Fibroblast of villous mesenchyme (primary cell): ENCODE measurements at regions not wholly inside any gene's neighbourhood (a gene's known extent, or its start where the extent isn't known, plus 50 kb on each side); places are given as distances from the start of the nearest gene placed in this dataset.
"Not testable (repeated sequence)": the region's sequence is repeated elsewhere in the genome, so short reads cannot be mapped to it uniquely, and the experiment has no call there.

Experiments used
- DNase-seq: peaks from one replicate; pipeline ENCODE4 v3.0.0-alpha.2; 2010; ENCODE audit warnings: low read depth
- H3K4me3 ChIP-seq: 2 replicates; pipeline ENCODE4 v1.5.1; 2011; ENCODE audit warnings: low read depth, mild to moderate bottlenecking, low read length
- TF ChIP-seq, protein P1 (sequence below): IDR thresholded peaks from 2 replicates; pipeline ENCODE4 v1.5.1; 2012; ENCODE audit warnings: low read depth, mild to moderate bottlenecking, low read length; ENCODE audit not compliant: insufficient read depth

DNA sequence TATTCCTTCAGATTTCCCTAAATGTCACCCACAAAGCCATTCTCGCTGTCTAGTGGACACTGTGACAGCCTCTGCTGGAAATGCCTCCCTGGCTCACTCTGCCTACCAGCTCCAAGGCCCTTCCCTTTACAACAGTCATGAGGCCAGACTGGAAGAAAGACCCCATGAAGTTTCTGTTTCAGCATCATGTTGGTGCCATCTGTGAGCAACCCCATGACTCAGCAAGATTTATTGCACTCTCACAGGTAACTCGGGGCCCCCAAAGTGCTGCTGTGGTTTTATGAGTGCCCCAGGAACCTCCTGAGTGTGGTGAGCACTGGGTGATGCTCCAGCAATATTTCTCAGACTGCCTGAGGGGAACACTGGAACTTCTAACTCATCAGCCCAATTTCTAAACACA is 218.6 kb downstream of the ZNF33B start:
- no peak for DNase-seq
- TF ChIP-seq, protein P1, sequence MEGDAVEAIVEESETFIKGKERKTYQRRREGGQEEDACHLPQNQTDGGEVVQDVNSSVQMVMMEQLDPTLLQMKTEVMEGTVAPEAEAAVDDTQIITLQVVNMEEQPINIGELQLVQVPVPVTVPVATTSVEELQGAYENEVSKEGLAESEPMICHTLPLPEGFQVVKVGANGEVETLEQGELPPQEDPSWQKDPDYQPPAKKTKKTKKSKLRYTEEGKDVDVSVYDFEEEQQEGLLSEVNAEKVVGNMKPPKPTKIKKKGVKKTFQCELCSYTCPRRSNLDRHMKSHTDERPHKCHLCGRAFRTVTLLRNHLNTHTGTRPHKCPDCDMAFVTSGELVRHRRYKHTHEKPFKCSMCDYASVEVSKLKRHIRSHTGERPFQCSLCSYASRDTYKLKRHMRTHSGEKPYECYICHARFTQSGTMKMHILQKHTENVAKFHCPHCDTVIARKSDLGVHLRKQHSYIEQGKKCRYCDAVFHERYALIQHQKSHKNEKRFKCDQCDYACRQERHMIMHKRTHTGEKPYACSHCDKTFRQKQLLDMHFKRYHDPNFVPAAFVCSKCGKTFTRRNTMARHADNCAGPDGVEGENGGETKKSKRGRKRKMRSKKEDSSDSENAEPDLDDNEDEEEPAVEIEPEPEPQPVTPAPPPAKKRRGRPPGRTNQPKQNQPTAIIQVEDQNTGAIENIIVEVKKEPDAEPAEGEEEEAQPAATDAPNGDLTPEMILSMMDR: no peak
- H3K4me3 ChIP-seq: no peak overlapping the region

DNA sequence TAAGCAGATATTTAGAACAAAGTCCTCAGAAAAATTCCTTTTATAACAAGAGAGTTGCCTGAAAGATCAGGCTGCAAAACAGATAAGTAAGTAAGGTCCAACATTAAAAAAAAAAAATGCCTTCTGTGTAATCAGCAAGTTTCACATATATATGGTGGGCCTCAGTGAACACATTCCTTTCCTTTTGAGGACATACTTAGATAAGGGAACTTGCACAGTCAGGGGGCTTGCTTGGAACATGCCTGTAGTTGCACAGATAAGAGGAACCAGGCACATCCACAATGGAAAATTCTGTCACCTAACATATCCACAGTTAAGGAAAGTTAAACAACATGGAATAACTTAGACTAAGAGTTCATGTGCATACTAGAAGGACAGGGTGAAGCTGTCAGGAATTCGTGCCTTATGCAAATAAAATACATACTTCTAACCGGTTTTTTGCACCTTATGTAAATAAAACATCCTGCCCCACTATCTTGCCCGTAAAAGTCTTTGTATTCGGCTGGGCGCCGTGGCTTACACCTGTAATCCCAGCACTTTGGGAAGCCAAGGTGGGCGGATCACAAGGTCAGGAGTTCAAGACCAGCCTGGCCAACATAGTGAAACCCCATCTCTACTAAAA is 257.3 kb downstream of the ZNF33B start:
- no peak for DNase-seq
- TF ChIP-seq, protein P1: no peak
- no peak overlapping the region for H3K4me3 ChIP-seq

DNA sequence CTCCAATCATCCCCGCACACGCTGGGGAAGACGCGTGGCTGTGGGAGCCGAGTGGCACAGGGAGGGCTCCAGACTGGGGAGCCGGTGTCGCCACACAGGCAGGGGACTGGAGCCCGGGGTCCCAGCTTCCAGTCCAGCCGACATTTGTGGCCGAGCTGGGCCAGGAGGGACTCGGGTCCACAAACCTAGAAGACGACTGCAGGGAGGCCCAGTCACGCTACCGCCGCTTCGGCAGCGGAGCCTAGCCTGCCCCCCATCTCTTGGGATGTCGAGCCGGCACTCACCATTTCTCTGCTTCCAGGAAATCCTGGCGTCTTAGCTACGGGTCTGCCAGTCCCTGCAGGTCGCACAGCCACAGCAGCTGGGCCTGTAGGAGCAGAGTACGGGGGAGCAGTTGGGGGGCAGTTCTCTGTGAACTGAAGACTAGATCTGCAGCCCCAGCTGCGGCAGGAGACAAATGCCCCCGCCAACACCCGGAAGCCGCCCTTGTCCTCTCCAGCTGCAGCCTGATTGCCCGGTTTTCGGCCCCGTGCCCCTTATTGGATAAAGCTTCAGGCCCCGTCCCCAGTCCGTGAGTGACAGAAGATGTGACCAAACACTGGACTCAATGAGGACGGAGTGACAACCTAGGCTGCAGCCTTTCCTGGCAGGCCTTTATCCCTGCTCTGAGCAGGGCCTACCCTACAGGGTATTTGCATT is 270.7 kb downstream of the ZNF33B start:
- TF ChIP-seq, protein P1: no peak
- peak overlapping the region; percentile 76 for H3K4me3 ChIP-seq
- peak; percentile 94 for DNase-seq

DNA sequence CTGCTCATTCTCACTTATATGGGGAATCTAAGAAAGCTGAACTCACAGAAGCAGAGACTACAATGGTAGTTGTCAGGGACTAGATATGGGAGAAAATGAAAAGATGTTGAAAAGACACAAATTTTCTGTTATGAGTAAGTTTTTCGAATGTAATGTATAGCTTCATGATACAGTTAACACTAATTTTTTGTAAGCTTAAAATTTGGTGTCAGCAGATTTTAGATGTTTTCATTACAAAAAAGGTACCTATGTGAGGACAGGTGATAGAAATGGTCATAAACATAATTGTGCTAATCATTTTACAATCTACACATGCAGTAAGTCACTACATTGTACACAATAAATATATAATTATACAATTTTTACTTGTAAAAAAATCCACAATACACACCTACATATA is 286.6 kb downstream of the ZNF33B start:
- no peak overlapping the region for H3K4me3 ChIP-seq
- no peak for DNase-seq
- TF ChIP-seq, protein P1: no peak

DNA sequence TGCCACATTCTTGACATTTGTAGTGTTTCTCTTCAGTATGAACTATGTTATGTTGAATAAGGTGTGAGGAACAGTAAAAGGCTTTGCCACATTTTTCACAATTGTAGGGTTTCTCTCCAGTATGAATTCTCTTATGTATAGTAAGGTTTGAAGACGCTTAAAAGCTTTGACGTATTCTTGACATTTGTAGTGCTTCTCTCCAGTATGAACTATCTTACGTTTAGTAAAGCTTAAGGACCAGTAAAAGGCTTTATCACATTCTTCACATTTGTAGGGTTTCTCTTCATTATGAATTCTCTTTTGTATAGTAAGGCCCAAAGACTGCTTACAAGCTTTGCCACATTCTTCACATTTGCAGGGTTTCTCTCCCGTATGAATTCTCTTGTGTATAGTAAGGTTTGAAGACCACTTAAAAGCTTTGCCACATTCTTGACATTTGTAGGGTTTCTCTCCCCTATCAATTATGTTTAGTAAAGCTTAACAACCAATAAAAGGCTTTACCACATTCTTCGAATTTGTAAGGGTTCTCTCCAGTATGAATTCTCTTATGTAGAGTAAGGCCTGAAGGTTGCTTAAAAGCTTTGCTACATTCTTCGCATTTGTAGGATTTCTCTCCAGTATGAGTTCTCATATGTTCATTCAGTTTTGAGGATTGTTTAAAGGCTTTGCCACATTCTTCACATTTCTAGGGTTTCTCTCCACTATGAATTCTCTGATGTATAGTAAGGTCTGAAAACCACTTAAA is 301.6 kb downstream of the ZNF33B start:
- H3K4me3 ChIP-seq, DNase-seq: not testable (repeated sequence)

DNA sequence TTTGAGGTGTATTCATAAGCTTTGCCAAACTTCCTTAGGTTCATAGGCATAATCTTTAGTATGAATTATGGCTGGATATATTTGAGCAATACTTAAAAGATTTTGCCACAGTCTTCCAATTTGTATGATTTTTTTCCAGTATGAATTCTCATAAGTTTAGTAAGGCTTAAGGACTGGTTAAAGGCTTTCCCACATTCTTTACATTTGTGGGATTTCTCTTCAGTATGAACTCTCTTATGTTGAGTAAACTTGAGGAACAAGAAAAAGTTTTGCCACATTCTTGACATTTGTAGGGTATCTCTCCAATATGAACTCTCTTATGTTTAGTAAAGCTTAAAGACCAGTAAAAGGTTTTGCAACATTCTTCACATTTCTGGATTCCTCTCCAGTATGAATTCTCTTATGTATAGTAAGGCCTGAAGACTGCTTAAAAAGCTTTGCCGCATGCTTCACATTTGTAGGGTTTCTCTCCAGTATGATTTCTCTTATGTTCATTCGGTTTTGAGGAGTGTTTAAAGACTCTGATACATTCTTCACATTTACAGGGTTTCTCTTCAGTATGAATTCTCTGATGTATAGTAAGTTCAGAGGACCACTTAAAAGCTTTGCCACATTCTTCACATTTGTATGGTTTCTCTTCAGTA is 302.6 kb downstream of the ZNF33B start:
- not testable (repeated sequence) for DNase-seq, H3K4me3 ChIP-seq

DNA sequence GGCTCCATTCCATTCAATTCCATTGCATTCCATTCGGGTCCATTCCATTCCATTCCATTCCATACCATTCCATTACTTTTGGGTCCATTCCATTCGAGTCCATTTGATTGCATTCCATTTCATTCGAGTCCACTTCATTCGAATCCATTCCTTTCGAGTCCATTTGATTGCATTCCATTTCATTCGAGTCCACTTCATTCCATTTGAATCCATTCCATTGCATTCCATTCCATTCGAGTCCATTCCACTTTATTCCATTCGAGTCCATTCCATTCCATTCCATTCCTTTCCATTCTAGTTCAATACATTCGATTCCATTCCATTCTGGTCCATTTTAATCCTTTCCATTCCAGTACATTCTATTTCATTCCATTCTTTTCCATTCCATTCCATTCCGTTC is 334.0 kb downstream of the ZNF33B start:
- no peak overlapping the region for H3K4me3 ChIP-seq
- TF ChIP-seq, protein P1: no peak
- no peak for DNase-seq

DNA sequence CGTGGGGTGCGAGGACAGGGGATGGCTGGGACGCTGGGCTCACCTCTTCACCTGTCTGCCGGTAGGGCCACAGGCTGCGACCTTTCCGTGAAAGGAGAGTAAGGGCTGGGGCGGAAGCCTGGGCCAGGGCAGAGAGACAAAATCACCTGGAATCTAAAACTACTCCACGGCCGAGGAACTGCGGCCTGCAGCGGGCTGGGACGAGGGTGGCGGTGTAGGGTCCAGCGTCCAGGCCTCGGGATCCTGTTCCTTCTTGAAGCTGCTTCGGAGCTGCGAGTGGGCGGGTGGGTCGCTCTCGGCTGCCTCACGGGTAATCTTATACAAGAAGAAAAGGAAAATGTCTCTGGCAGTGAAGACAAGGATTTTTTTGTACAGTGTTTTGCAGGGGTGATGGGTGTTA is 356.5 kb downstream of the ZNF33B start:
- not testable (repeated sequence) for DNase-seq, H3K4me3 ChIP-seq

DNA sequence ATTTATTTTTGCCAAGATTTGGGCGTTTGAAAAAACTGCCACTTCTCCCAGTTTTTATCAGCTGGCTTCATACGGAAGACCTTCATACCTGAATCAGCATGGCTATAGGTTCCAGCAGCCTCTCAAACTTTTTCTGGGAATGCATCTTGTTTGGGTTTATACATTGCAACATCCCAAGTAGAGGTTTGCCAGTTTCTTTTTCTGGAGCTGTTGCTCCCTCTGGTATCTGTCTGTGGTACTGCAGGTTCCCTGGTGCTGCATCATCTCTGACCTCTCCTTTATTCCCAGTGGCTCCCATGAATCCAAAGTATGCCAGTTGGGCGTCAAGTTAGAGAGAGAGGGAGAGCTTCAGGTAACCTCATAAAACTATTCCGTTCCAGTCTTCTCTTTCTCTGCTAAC is 368.6 kb downstream of the ZNF33B start:
- H3K4me3 ChIP-seq, DNase-seq: not testable (repeated sequence)

DNA sequence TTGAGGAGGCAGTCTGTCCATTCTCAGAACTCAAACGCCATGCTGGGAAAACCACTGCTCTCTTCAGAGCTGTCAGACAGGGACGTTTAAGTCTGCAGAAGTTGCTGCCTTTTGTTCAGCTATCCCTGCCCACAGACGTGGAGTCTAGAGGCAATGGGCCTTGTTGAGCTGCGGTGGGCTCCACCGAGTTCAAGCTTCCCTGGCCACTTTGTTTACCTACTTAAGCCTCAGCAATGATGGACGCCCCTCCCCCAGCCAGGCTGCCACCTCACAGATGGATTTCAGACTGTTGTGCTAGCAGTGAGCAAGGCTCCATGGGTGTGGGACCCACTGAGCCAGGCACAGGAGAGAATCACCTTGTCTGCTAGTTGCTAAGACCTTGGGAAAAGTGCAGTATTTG is 375.1 kb downstream of the ZNF33B start:
- DNase-seq, H3K4me3 ChIP-seq: not testable (repeated sequence)

DNA sequence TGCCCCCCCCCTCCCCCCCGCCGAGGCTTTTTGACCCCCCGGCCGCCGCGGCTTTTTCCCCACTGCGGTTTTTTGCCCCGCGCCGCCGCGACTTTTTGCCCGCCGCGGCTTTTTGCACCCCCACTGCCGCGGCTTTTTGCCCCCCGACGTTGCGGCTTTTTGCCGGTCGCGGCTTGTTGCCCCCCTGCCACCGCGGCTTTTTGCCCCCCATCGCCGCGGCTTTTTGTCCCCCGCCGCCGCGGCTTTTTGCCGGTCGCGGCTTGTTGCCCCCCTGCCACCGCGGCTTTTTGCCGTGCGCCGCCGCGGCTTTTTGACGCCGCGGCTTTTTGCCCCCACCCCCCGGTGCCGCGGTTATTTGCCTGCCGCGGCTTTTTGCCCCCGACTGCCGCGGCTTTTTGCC is 395.4 kb downstream of the ZNF33B start:
- DNase-seq, H3K4me3 ChIP-seq: not testable (repeated sequence)
